HepG2 (cell line): ENCODE measurements at regions not wholly inside any gene's neighbourhood (a gene's known extent, or its start where the extent isn't known, plus 50 kb on each side); places are given as distances from the start of the nearest gene placed in this dataset.

Experiments
- FUBP1 ChIP-seq: sonication (generic); formaldehyde crosslinking; IDR thresholded peaks from 2 replicates; pipeline ENCODE4 v1.5.1; 2020; ENCODE audit warnings: missing genetic modification reagents, mild to moderate bottlenecking, borderline replicate concordance
- GLMP ChIP-seq: sonication (generic); formaldehyde crosslinking; IDR thresholded peaks from 2 replicates; pipeline ENCODE4 v1.9.0; 2021; ENCODE audit warnings: missing genetic modification reagents, mild to moderate bottlenecking, borderline replicate concordance
- KDM6A ChIP-seq: IDR thresholded peaks from 2 replicates; pipeline ENCODE4 v1.6.1; 2016; ENCODE audit warnings: low read depth
- LRRFIP1 ChIP-seq: sonication (generic); formaldehyde crosslinking; conservative IDR thresholded peaks from 2 replicates; pipeline ENCODE4 v1.4.0; 2020; ENCODE audit warnings: missing genetic modification reagents
- NFE2L2 ChIP-seq: fragments of 150-350 bp; IDR thresholded peaks from 2 replicates; pipeline ENCODE4 v1.6.1; 2014; ENCODE audit warnings: low read length
- RNF219 ChIP-seq: sonication (generic); formaldehyde crosslinking; IDR thresholded peaks from 2 replicates; pipeline ENCODE4 v1.5.0; 2020; ENCODE audit warnings: mild to moderate bottlenecking, missing genetic modification reagents
- ZBTB2 ChIP-seq: sonication (generic); formaldehyde crosslinking; IDR thresholded peaks from 2 replicates; pipeline ENCODE4 v1.8.0; 2022; ENCODE audit warnings: low read depth, missing genetic modification reagents
- ZKSCAN1 ChIP-seq: fragments of 150-350 bp; IDR thresholded peaks from 2 replicates; pipeline ENCODE4 v1.6.1; 2014; ENCODE audit warnings: low read length
- ZMAT3 ChIP-seq: sonication (generic); formaldehyde crosslinking; conservative IDR thresholded peaks from 2 replicates; pipeline ENCODE4 v1.7.0; 2021; ENCODE audit warnings: missing genetic modification reagents
- ZNF556 ChIP-seq: sonication (generic); formaldehyde crosslinking; IDR thresholded peaks from 2 replicates; pipeline ENCODE4 v1.4.0; 2020; ENCODE audit warnings: mild to moderate bottlenecking, missing genetic modification reagents, borderline replicate concordance
- ZNF567 ChIP-seq: sonication (generic); formaldehyde crosslinking; IDR thresholded peaks from 2 replicates; pipeline ENCODE4 v1.8.1; 2023; ENCODE audit warnings: mild to moderate bottlenecking, missing genetic modification reagents, borderline replicate concordance

- TF ChIP-seq GLMP (no peak), KDM6A (CRISPR knock-in tag) (no peak), ZNF556 (no peak), NFE2L2 (no peak), ZBTB2 (CRISPR knock-in tag) (no peak), FUBP1 (CRISPR knock-in tag) (no peak), ZKSCAN1 (no peak), LRRFIP1 (CRISPR knock-in tag) (no peak), ZMAT3 (CRISPR knock-in tag) (no peak), RNF219 (CRISPR knock-in tag) (no peak), ZNF567 (no peak)
- TF ChIP-seq, all 625 proteins: peak for 0
Observed at GRCh38 chr7:46705386-46706255, 784.5 kb upstream of the IGFBP3 start (continued).
